ENCODE measurements at regions not wholly inside any gene's neighbourhood (a gene's known extent, or its start where the extent isn't known, plus 50 kb on each side); places are given as distances from the start of the nearest gene placed in this dataset.

DNA sequence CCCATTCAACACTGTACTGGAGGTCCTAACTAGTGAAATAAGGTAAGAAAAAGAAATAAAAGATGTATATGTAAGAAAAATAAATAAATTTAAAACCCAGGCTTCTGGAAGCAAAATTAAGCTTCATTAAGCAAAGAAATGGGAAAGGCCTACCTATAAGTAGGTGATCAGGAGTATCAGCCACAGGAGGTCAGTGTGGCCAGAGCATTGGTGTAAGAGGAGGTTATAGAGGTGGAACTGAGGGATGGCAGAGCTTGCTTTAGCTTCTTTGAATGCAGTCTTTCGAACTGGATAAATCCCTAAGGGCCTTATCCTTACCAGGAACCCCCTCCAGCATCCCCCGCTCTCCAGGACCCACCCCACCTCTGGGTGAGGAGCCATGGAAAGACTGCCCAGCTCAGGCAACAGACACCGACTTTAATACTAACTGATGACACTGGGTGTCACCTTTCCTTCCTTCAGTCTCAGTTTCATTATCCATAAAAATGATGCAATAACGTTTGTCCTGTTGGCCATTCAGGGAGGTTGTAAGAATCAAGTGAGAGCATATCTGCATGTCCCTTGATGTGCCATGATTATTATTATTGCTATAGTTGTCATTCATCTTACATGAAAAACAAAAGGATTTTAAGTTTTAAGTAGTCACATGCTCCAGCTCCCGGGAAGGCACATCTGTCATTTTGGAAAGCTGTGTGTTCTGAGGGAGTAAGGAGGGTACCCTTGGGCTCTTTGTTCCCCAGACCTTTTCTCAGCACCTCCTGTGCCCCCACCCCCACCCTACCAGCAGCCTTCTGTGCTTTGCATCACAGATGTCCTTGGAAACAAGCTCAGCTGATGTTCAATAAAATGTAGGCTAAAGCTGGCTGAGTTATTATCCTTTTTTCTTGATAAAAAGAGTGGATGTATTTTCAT is 50.8 kb upstream of the CTNNA1 start:
- no peaks in the 10 kb centered on the region for H3K36me3 ChIP-seq (ENCODE audit: control insufficient read depth in 3 of 3, insufficient read depth in 3 of 3, low read length in 3 of 3)

DNA sequence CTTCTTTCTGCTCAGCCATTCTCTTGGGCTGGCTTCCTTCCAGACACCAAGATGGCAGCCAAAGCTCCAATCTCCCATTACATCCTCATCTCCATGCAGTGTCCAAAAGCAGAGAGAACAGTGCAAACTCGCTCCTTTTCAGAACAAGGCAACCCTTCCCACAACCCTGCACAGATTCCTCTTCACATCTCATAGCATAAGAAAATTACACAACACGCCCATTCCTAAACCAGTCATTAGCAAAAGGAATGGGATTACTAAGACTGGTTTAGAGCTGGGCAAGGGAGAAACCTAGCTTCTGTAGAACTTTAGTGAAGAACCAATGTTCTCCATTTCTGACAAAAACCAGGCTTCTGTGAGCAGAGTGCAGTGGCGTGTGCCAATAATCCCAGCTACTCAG is 51.5 kb upstream of the CTNNA1 start:
- no peaks in the 10 kb centered on the region for H3K9me3 ChIP-seq (ENCODE audit: control insufficient read depth in 3 of 3, low read length in 3 of 3)
- H3K27me3 ChIP-seq (ENCODE audit: control insufficient read depth in 3 of 3, insufficient read depth in 3 of 3, low read length in 3 of 3), result no peaks in the 10 kb centered on the region
- no peaks in the 10 kb centered on the region for H3K36me3 ChIP-seq (ENCODE audit: control insufficient read depth in 3 of 3, insufficient read depth in 3 of 3, low read length in 3 of 3)
- no peaks in the 10 kb centered on the region for H3K4me1 ChIP-seq (ENCODE audit: control insufficient read depth in 3 of 3, insufficient read depth in 3 of 3, low read length in 3 of 3)
- H3K9ac ChIP-seq (ENCODE audit: low read depth in 1 of 3, low read length in 3 of 3), result no peak overlapping the region
- H3K4me3 ChIP-seq (ENCODE audit: low read length in 3 of 3), result no peak overlapping the region
- H3K27ac ChIP-seq (ENCODE audit: low read depth, low read length), result no peak overlapping the region

More for the DNA sequence above, 50.8 kb upstream of the CTNNA1 start:
- no peak overlapping the region for H3K9ac ChIP-seq (ENCODE audit: low read depth in 1 of 3, low read length in 3 of 3)
- no peaks in the 10 kb centered on the region for H3K4me1 ChIP-seq (ENCODE audit: control insufficient read depth in 3 of 3, insufficient read depth in 3 of 3, low read length in 3 of 3)
- no peaks in the 10 kb centered on the region for H3K9me3 ChIP-seq (ENCODE audit: control insufficient read depth in 3 of 3, low read length in 3 of 3)
- no peak overlapping the region for H3K27ac ChIP-seq (ENCODE audit: low read depth, low read length)
- no peaks in the 10 kb centered on the region for H3K27me3 ChIP-seq (ENCODE audit: control insufficient read depth in 3 of 3, insufficient read depth in 3 of 3, low read length in 3 of 3)
- no peak overlapping the region for H3K4me3 ChIP-seq (ENCODE audit: low read length in 3 of 3)

DNA sequence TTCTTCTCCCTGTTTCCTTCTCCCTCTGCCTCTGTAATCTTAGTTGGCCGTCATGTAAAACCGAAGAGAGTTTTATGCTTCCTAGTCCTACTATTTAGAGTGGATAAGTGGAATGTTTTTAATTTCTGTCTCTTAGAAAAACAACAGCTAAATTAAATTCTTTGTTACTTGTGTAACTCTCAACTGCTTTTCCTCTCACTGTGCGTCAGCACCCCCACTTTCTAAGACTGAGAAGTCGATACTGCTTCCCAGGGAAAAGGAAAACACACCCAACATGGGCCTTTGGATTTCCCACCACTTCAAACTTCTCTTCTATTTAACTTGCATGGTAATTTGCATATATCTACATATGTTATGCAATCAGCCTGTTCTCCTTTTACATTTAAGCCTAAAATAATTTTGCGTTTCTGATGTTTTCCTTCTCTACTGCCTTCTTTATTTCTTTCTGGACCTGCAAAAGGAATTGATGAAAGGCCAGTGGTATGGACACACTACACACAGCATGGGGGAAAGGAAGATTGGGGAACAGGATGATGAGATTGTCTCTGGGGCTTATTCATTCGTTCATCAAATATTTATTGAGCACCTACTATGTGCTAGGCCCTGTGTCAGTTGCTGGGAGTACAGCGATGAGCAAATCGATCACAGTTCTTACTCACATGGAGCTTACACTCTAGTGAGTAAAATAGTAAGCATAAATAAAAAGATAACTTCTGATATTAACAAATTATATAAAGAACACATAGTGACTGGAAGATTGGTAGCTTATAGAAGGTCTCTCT is 52.5 kb upstream of the CTNNA1 start:
- Histone ChIP-seq H3K36me3 (ENCODE audit: control insufficient read depth in 3 of 3, insufficient read depth in 3 of 3, low read length in 3 of 3) (no peaks in the 10 kb centered on the region), H3K27me3 (ENCODE audit: control insufficient read depth in 3 of 3, insufficient read depth in 3 of 3, low read length in 3 of 3) (no peaks in the 10 kb centered on the region), H3K9ac (ENCODE audit: low read depth in 1 of 3, low read length in 3 of 3) (no peak overlapping the region), H3K27ac (ENCODE audit: low read depth, low read length) (no peak overlapping the region), H3K4me1 (ENCODE audit: control insufficient read depth in 3 of 3, insufficient read depth in 3 of 3, low read length in 3 of 3) (no peaks in the 10 kb centered on the region), H3K9me3 (ENCODE audit: control insufficient read depth in 3 of 3, low read length in 3 of 3) (no peaks in the 10 kb centered on the region), H3K4me3 (ENCODE audit: low read length in 3 of 3) (no peak overlapping the region)

DNA sequence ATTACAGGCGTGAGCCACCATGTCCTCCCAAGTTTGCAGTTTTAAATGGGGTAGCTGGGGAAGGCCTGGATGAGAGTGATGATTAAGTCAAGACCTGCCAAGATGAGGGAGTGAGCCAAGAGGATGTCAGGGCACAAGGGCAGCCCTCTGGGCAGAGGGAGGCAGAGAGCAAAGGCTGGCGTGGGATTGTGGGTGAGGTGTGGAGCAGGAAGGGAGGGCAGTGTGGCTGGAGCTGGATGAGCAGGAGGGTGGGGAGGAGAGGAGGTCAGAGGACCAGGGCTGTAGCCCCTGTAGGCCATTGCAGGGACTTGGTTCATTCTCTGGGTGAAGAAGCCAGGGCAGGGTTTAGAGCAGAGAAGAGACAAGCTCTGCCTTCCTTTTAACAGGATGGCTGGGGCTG is 53.7 kb upstream of the CTNNA1 start:
- Histone ChIP-seq H3K4me1 (ENCODE audit: control insufficient read depth in 3 of 3, insufficient read depth in 3 of 3, low read length in 3 of 3) (no peaks in the 10 kb centered on the region), H3K27me3 (ENCODE audit: control insufficient read depth in 3 of 3, insufficient read depth in 3 of 3, low read length in 3 of 3) (no peaks in the 10 kb centered on the region), H3K9ac (ENCODE audit: low read depth in 1 of 3, low read length in 3 of 3) (no peak overlapping the region), H3K4me3 (ENCODE audit: low read length in 3 of 3) (no peak overlapping the region), H3K9me3 (ENCODE audit: control insufficient read depth in 3 of 3, low read length in 3 of 3) (no peaks in the 10 kb centered on the region), H3K36me3 (ENCODE audit: control insufficient read depth in 3 of 3, insufficient read depth in 3 of 3, low read length in 3 of 3) (no peaks in the 10 kb centered on the region), H3K27ac (ENCODE audit: low read depth, low read length) (no peak overlapping the region)

- Histone ChIP-seq H3K9ac (ENCODE audit: low read depth in 1 of 3, low read length in 3 of 3) (no peak overlapping the region), H3K9me3 (ENCODE audit: control insufficient read depth in 3 of 3, low read length in 3 of 3) (no peaks in the 10 kb centered on the region), H3K27ac (ENCODE audit: low read depth, low read length) (no peak overlapping the region), H3K4me1 (ENCODE audit: control insufficient read depth in 3 of 3, insufficient read depth in 3 of 3, low read length in 3 of 3) (no peaks in the 10 kb centered on the region), H3K36me3 (ENCODE audit: control insufficient read depth in 3 of 3, insufficient read depth in 3 of 3, low read length in 3 of 3) (no peaks in the 10 kb centered on the region), H3K4me3 (ENCODE audit: low read length in 3 of 3) (no peak overlapping the region), H3K27me3 (ENCODE audit: control insufficient read depth in 3 of 3, insufficient read depth in 3 of 3, low read length in 3 of 3) (no peaks in the 10 kb centered on the region)
These were observed 54.5 kb upstream of the CTNNA1 start for GRCh38 chr5:138698713-138699112.

DNA sequence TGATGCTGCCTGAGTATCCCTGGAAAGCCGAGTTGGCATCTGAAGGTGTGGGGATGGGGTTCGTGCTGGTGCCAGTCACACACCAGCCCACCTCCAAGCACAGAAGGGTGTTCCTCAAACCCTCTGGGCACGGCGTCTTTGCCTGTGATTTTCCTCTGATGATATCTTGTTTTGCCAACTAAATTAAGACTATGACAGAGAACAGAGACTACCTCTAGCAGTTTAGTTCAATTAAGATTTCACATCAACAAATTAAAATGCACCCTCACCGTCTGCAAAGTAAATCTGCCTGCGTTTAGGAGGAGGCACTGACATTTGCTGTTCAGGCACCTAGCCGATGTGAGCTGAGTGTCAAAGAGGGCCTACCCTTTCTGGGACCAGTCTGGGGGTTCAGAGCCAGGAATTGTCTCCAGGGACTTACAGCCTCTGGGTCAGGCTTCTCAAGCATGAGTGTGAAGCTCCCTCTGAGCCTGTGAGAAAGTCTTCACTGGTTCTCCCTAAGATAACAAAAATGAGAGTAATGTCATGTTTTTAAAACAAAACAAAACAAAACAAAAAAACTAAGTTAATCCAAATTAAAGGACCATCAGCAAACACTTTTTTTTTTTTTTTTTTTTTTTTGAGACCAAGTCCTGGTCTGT is 55.4 kb upstream of the CTNNA1 start:
- Histone ChIP-seq H3K4me3 (ENCODE audit: low read length in 3 of 3) (no peak overlapping the region), H3K4me1 (ENCODE audit: control insufficient read depth in 3 of 3, insufficient read depth in 3 of 3, low read length in 3 of 3) (no peaks in the 10 kb centered on the region), H3K9ac (ENCODE audit: low read depth in 1 of 3, low read length in 3 of 3) (no peak overlapping the region), H3K9me3 (ENCODE audit: control insufficient read depth in 3 of 3, low read length in 3 of 3) (no peaks in the 10 kb centered on the region), H3K36me3 (ENCODE audit: control insufficient read depth in 3 of 3, insufficient read depth in 3 of 3, low read length in 3 of 3) (no peaks in the 10 kb centered on the region), H3K27me3 (ENCODE audit: control insufficient read depth in 3 of 3, insufficient read depth in 3 of 3, low read length in 3 of 3) (no peaks in the 10 kb centered on the region), H3K27ac (ENCODE audit: low read depth, low read length) (no peak overlapping the region)

GRCh38 chr5:138696501-138696900 is 56.7 kb upstream of the CTNNA1 start:
- Histone ChIP-seq H3K36me3 (ENCODE audit: control insufficient read depth in 3 of 3, insufficient read depth in 3 of 3, low read length in 3 of 3) (no peaks in the 10 kb centered on the region), H3K27ac (ENCODE audit: low read depth, low read length) (no peak overlapping the region), H3K9me3 (ENCODE audit: control insufficient read depth in 3 of 3, low read length in 3 of 3) (no peaks in the 10 kb centered on the region), H3K27me3 (ENCODE audit: control insufficient read depth in 3 of 3, insufficient read depth in 3 of 3, low read length in 3 of 3) (no peaks in the 10 kb centered on the region), H3K9ac (ENCODE audit: low read depth in 1 of 3, low read length in 3 of 3) (no peak overlapping the region), H3K4me3 (ENCODE audit: low read length in 3 of 3) (no peak overlapping the region), H3K4me1 (ENCODE audit: control insufficient read depth in 3 of 3, insufficient read depth in 3 of 3, low read length in 3 of 3) (no peaks in the 10 kb centered on the region)

DNA sequence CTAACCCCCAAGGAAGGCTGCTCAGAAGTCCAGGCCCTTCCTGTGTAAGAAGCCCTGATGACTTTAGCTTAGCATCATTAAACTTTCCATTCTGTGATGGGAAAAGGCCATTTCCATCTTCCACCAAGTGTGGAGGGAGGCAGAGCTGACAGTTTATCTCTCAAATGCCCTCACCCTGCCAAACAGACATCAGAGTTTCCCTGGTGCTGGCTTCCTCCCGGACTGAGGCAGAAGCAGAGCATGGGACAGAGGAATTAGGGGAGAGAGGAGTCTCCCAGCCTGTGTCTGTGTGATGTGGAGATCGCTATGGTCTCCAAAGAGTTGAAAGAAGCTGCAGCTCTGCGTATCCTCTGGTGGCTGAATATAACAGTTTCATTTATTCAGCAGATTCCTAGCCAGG is 57.4 kb upstream of the CTNNA1 start:
- no peaks in the 10 kb centered on the region for H3K36me3 ChIP-seq (ENCODE audit: control insufficient read depth in 3 of 3, insufficient read depth in 3 of 3, low read length in 3 of 3)
- no peaks in the 10 kb centered on the region for H3K4me1 ChIP-seq (ENCODE audit: control insufficient read depth in 3 of 3, insufficient read depth in 3 of 3, low read length in 3 of 3)
- no peak overlapping the region for H3K9ac ChIP-seq (ENCODE audit: low read depth in 1 of 3, low read length in 3 of 3)
- no peak overlapping the region for H3K27ac ChIP-seq (ENCODE audit: low read depth, low read length)
- H3K4me3 ChIP-seq (ENCODE audit: low read length in 3 of 3), result no peak overlapping the region
- H3K27me3 ChIP-seq (ENCODE audit: control insufficient read depth in 3 of 3, insufficient read depth in 3 of 3, low read length in 3 of 3), result no peaks in the 10 kb centered on the region
- no peaks in the 10 kb centered on the region for H3K9me3 ChIP-seq (ENCODE audit: control insufficient read depth in 3 of 3, low read length in 3 of 3)

GRCh38 chr5:138694146-138694545 is 59.1 kb upstream of the CTNNA1 start:
- Histone ChIP-seq H3K9me3 (ENCODE audit: control insufficient read depth in 3 of 3, low read length in 3 of 3) (no peaks in the 10 kb centered on the region), H3K27ac (ENCODE audit: low read depth, low read length) (no peak overlapping the region), H3K4me1 (ENCODE audit: control insufficient read depth in 3 of 3, insufficient read depth in 3 of 3, low read length in 3 of 3) (no peaks in the 10 kb centered on the region), H3K4me3 (ENCODE audit: low read length in 3 of 3) (no peak overlapping the region), H3K36me3 (ENCODE audit: control insufficient read depth in 3 of 3, insufficient read depth in 3 of 3, low read length in 3 of 3) (no peaks in the 10 kb centered on the region), H3K27me3 (ENCODE audit: control insufficient read depth in 3 of 3, insufficient read depth in 3 of 3, low read length in 3 of 3) (no peaks in the 10 kb centered on the region), H3K9ac (ENCODE audit: low read depth in 1 of 3, low read length in 3 of 3) (no peak overlapping the region)

GRCh38 chr5:138692370-138692769 is 60.9 kb upstream of the CTNNA1 start:
- H3K36me3 ChIP-seq (ENCODE audit: control insufficient read depth in 3 of 3, insufficient read depth in 3 of 3, low read length in 3 of 3), result no peaks in the 10 kb centered on the region
- no peaks in the 10 kb centered on the region for H3K4me1 ChIP-seq (ENCODE audit: control insufficient read depth in 3 of 3, insufficient read depth in 3 of 3, low read length in 3 of 3)
- H3K9ac ChIP-seq (ENCODE audit: low read depth in 1 of 3, low read length in 3 of 3), result no peak overlapping the region
- no peaks in the 10 kb centered on the region for H3K27me3 ChIP-seq (ENCODE audit: control insufficient read depth in 3 of 3, insufficient read depth in 3 of 3, low read length in 3 of 3)
- H3K27ac ChIP-seq (ENCODE audit: low read depth, low read length), result no peak overlapping the region
- no peak overlapping the region for H3K4me3 ChIP-seq (ENCODE audit: low read length in 3 of 3)
- H3K9me3 ChIP-seq (ENCODE audit: control insufficient read depth in 3 of 3, low read length in 3 of 3), result peaks cover 0 to 2% (median 0%) of the 10 kb centered on the region in 3 donors
